ENCODE measurements at regions not wholly inside any gene's neighbourhood (a gene's known extent, or its start where the extent isn't known, plus 50 kb on each side); places are given as distances from the start of the nearest gene placed in this dataset.

DNA sequence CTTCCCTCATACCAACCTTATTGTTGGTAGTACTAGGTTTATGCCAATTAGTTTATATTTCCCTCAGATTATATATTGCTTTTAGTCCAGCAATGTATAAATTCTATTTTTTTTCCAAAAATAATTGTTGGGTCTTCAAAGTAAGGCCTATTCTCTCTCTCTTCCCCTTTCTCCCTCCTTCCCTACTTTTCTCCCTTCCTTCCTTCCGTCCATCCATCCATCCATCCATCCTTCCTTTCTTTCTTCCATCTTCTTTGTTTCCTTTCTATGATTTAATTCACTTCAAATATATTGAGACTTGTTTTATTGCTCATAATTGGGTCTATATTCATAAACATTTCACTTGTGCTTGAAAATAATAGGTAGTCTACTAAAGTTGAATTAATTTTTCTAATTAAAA, 1259.2 kb downstream of the FSCB start:
- Histone ChIP-seq H2BK5ac (ENCODE audit: low read depth, low read length, poor library complexity, severe bottlenecking) (no peak overlapping the region), H3K27ac (ENCODE audit: insufficient read depth, low read length) (no peak overlapping the region), H2BK20ac (ENCODE audit: low read depth, low read length) (no peak overlapping the region), H3K27me3 (ENCODE audit: control insufficient read depth, insufficient read depth, low read length) (no peaks in the 10 kb centered on the region), H3K9ac (ENCODE audit: low read depth, low read length) (no peak overlapping the region), H3K18ac (ENCODE audit: low read depth, low read length) (no peak overlapping the region), H2AFZ (replicated peaks; ENCODE audit: low read length, poor library complexity) (no peak overlapping the region), H3K9me3 (ENCODE audit: control insufficient read depth, insufficient read depth, low read length) (0 out of 2 replicates have a peak, but pooled peaks cover 3% of the 10 kb centered on the region), H3K56ac (ENCODE audit: extremely low read depth, insufficient read depth, low read length) (no peak overlapping the region), H3K9me1 (ENCODE audit: insufficient read depth, low read length) (no peaks in the 10 kb centered on the region), H3K4me1 (ENCODE audit: control insufficient read depth, insufficient read depth, low read length) (no peaks in the 10 kb centered on the region), H3K4me2 (ENCODE audit: low read depth, low read length) (no peak overlapping the region), H2AK9ac (replicated peaks; ENCODE audit: low read depth, low read length, poor library complexity) (no peak overlapping the region), H4K8ac (ENCODE audit: low read depth in 2 of 2, low read length in 2 of 2) (no peak overlapping the region), H3K23ac (ENCODE audit: low read depth, low read length) (no peak overlapping the region), H3K14ac (replicated peaks; ENCODE audit: low read depth, low read length) (no peak overlapping the region), H2AK5ac (ENCODE audit: low read depth, low read length) (no peak overlapping the region), H4K91ac (ENCODE audit: insufficient read depth, low read depth, low read length) (no peak overlapping the region), H4K20me1 (ENCODE audit: insufficient read depth, low read length) (no peaks in the 10 kb centered on the region), H2BK15ac (ENCODE audit: low read depth, low read length) (no peak overlapping the region), H2BK120ac (ENCODE audit: low read depth, low read length) (no peak overlapping the region), H3K4me3 (ENCODE audit: insufficient read depth, low read depth, low read length) (no peak overlapping the region), H3K4ac (ENCODE audit: low read depth, low read length) (no peak overlapping the region), H3K36me3 (ENCODE audit: control insufficient read depth, insufficient read depth, low read length) (no peaks in the 10 kb centered on the region), H4K5ac (ENCODE audit: low read depth, low read length) (no peak overlapping the region), H3K79me1 (ENCODE audit: low read depth in 1 of 2, low read length in 2 of 2) (no peaks in the 10 kb centered on the region)
- ATAC-seq (ENCODE audit: low read depth) (no peak), DNase-seq (no peak)
- intact Hi-C loops (cut with micrococcal nuclease) = no loop called here
- dilution Hi-C loops (cut with HindIII; ENCODE audit: low sequenced_read_pairs, unreplicated experiment) = no loop called here
- BruUV-seq (replicated peaks) = no TSS peak
- TF ChIP-seq RCOR1 (IDR thresholded peaks at IDR 0.05; ENCODE audit: insufficient replicate concordance, low read length) = no peak
- no peak for TF ChIP-seq CEBPB (IDR thresholded peaks at IDR 0.05; ENCODE audit: low read depth, low read length)
- no peak for TF ChIP-seq RAD21 (IDR thresholded peaks at IDR 0.05; ENCODE audit: low read length)
- no peak for TF ChIP-seq BHLHE40 (IDR thresholded peaks at IDR 0.05; ENCODE audit: low read depth, low read length)
- TF ChIP-seq, protein P1, sequence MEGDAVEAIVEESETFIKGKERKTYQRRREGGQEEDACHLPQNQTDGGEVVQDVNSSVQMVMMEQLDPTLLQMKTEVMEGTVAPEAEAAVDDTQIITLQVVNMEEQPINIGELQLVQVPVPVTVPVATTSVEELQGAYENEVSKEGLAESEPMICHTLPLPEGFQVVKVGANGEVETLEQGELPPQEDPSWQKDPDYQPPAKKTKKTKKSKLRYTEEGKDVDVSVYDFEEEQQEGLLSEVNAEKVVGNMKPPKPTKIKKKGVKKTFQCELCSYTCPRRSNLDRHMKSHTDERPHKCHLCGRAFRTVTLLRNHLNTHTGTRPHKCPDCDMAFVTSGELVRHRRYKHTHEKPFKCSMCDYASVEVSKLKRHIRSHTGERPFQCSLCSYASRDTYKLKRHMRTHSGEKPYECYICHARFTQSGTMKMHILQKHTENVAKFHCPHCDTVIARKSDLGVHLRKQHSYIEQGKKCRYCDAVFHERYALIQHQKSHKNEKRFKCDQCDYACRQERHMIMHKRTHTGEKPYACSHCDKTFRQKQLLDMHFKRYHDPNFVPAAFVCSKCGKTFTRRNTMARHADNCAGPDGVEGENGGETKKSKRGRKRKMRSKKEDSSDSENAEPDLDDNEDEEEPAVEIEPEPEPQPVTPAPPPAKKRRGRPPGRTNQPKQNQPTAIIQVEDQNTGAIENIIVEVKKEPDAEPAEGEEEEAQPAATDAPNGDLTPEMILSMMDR (conservative IDR thresholded peaks at IDR 0.05; ENCODE audit: low read depth, low read length) = no peak
- no peak for TF ChIP-seq FOS (IDR thresholded peaks at IDR 0.05; ENCODE audit: low read depth, low read length)
- no peak for TF ChIP-seq NFE2L2 (IDR thresholded peaks at IDR 0.05; ENCODE audit: low read depth, low read length)
- TF ChIP-seq CHD1 (IDR thresholded peaks at IDR 0.05; ENCODE audit: low read depth, low read length) = no peak
- POLR2A ChIA-PET (ENCODE audit: unreplicated experiment) = no interaction called here
- CTCF ChIA-PET = no interaction called here
- WGBS, 2 experiments (ENCODE audit: extremely low coverage in 2 of 2, insufficient read length in 1 of 2) = 71% methylated on average over 1 of the region's 1 CpG; no CpG with 5 or more reads in 1 of the 2 experiments
- in situ Hi-C loops (cut with MboI; ENCODE audit: low sequenced_read_pairs) = no loop called here
